ENCODE measurements at regions not wholly inside any gene's neighbourhood (a gene's known extent, or its start where the extent isn't known, plus 50 kb on each side); places are given as distances from the start of the nearest gene placed in this dataset.

GRCh38 chr16:17572145-17572544 is 101.4 kb upstream of the XYLT1 start:
- no peak overlapping the region for H3K4me3 ChIP-seq (ENCODE audit: low read depth, low read length)
- no peak for DNase-seq (ENCODE audit: low read depth)
- H3K27me3 ChIP-seq (ENCODE audit: control insufficient read depth, insufficient read depth, low read length) = no peaks in the 10 kb centered on the region

DNA sequence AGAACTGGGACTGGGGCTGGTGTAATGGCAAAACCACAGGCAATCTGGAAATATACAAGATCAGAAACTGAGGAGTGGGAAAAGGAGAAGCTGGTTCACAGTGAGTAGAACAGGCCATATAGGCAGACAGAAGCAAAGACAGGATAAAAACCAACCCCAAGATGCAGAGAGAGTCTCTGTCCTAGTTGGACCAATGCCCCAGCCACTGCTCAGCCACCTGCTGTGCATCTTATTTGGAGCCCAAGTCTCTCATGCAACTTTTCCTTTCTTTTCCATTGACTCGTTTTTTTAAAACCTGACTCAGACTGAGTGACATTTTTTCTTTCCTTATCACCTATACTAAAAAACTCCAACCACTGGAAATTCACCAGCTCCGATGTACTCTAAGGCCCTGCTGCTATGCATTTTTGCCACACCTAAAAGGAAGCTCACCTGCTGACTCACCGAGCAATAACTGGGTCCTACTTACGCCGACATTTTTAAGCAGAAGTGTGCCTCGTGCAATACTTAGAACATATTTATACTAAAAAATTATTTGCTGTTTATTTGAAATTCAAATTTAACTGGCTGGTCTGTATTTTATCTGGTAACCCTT is 100.8 kb upstream of the XYLT1 start:
- no peak for DNase-seq (ENCODE audit: low read depth)
- Histone ChIP-seq H3K4me3 (ENCODE audit: low read depth, low read length) (no peak overlapping the region), H3K36me3 (ENCODE audit: control insufficient read depth, insufficient read depth, low read length) (no peaks in the 10 kb centered on the region), H3K27me3 (ENCODE audit: control insufficient read depth, insufficient read depth, low read length) (no peaks in the 10 kb centered on the region)
- TF ChIP-seq CTCF (IDR thresholded peaks at IDR 0.05; ENCODE audit: insufficient read depth, low read length, poor library complexity, severe bottlenecking) = no peak

More at GRCh38 chr16:17572145-17572544, 101.4 kb upstream of the XYLT1 start:
- no peak for TF ChIP-seq CTCF (IDR thresholded peaks at IDR 0.05; ENCODE audit: insufficient read depth, low read length, poor library complexity, severe bottlenecking)
- no peaks in the 10 kb centered on the region for H3K36me3 ChIP-seq (ENCODE audit: control insufficient read depth, insufficient read depth, low read length)

- no peak overlapping the region for H3K4me3 ChIP-seq (ENCODE audit: low read depth, low read length)
- DNase-seq (ENCODE audit: low read depth) = no peak
- TF ChIP-seq CTCF (IDR thresholded peaks at IDR 0.05; ENCODE audit: insufficient read depth, low read length, poor library complexity, severe bottlenecking) = no peak
- no peaks in the 10 kb centered on the region for H3K27me3 ChIP-seq (ENCODE audit: control insufficient read depth, insufficient read depth, low read length)
- H3K36me3 ChIP-seq (ENCODE audit: control insufficient read depth, insufficient read depth, low read length) = no peaks in the 10 kb centered on the region
These were observed 97.5 kb upstream of the XYLT1 start for GRCh38 chr16:17568239-17568638.

DNA sequence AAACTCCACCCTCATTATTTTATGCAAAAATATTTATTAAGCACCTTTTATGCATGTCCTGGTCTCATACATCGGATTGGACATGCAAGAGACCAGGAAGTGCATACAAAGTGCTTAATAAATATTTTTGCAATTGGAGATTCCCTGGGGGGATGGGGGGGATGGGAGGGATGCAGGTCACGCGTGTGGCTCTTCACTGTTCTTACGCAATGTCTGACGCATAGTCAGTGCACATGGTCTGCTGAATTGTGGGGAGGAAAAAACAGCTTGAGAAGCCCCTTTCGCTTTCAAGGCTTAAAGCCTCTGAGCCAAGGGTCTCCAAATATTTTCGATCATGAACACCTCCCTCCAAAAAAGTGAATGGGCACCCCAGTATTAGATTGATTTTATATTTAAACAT is 96.7 kb upstream of the XYLT1 start:
- no peak overlapping the region for H3K4me3 ChIP-seq (ENCODE audit: low read depth, low read length)
- H3K36me3 ChIP-seq (ENCODE audit: control insufficient read depth, insufficient read depth, low read length) = no peaks in the 10 kb centered on the region
- no peak for DNase-seq (ENCODE audit: low read depth)
- TF ChIP-seq CTCF (IDR thresholded peaks at IDR 0.05; ENCODE audit: insufficient read depth, low read length, poor library complexity, severe bottlenecking) = no peak
- no peaks in the 10 kb centered on the region for H3K27me3 ChIP-seq (ENCODE audit: control insufficient read depth, insufficient read depth, low read length)

GRCh38 chr16:17566656-17567450 is 96.1 kb upstream of the XYLT1 start:
- Histone ChIP-seq H3K4me3 (ENCODE audit: low read depth, low read length) (no peak overlapping the region), H3K27me3 (ENCODE audit: control insufficient read depth, insufficient read depth, low read length) (no peaks in the 10 kb centered on the region), H3K36me3 (ENCODE audit: control insufficient read depth, insufficient read depth, low read length) (no peaks in the 10 kb centered on the region)
- DNase-seq (ENCODE audit: low read depth) = no peak
- TF ChIP-seq CTCF (IDR thresholded peaks at IDR 0.05; ENCODE audit: insufficient read depth, low read length, poor library complexity, severe bottlenecking) = no peak
